HEK293 (cell line): ENCODE measurements at regions not wholly inside any gene's neighbourhood (a gene's known extent, or its start where the extent isn't known, plus 50 kb on each side); places are given as distances from the start of the nearest gene placed in this dataset.

Experiments used
- CTCF ChIA-PET: fragments of 350-600 bp; formaldehyde crosslinking; extraction: SDS; loops from one replicate; lab custom pipeline; 2021; ENCODE audit warnings: antibody characterized with exemption; lab: Yijun Ruan, JAX
- POLR2A ChIA-PET: fragments of 300-600 bp; formaldehyde crosslinking; extraction: SDS; loops from one replicate; lab custom pipeline; 2020; ENCODE audit warnings: antibody characterized with exemption, inconsistent platforms; lab: Yijun Ruan, JAX
- H3K27ac ChIP-seq: fragments of 200-500 bp; sonication (Bioruptor generic); 2 replicates; pipeline ENCODE4 v1.5.1; 2014; ENCODE audit warnings: low read depth, low read length, control low read depth, inconsistent platforms; ENCODE audit errors: extremely low read depth
- H3K36me3 ChIP-seq, 2 experiments: fragments of 200-500 bp in 1 of 2; sonication (Bioruptor generic) in 1 of 2; 1 replicate in 1 of 2; 2 replicates in 1 of 2; pipeline ENCODE4 v1.5.1; 2014 to 2017; ENCODE audit warnings: inconsistent platforms in 2 of 2, low read length in 2 of 2; ENCODE audit not compliant: control insufficient read depth in 2 of 2, insufficient read depth in 1 of 2
- H3K4me1 ChIP-seq: fragments of 200-500 bp; sonication (Bioruptor generic); 2 replicates; pipeline ENCODE4 v1.5.1; 2014; ENCODE audit warnings: mild to moderate bottlenecking, low read length, inconsistent platforms; ENCODE audit not compliant: control insufficient read depth, insufficient read depth
- H3K4me3 ChIP-seq: 2 replicates; pipeline ENCODE4 v1.5.1; 2011; ENCODE audit warnings: low read depth, mild to moderate bottlenecking, control low read depth, low read length, moderate library complexity
- H3K9me3 ChIP-seq: fragments of 200-500 bp; sonication (Bioruptor generic); 2 replicates; pipeline ENCODE4 v1.5.1; 2014; ENCODE audit warnings: low read depth, low read length, inconsistent platforms; ENCODE audit not compliant: control insufficient read depth, insufficient read depth
- HOXC10 ChIP-seq: sonication (generic); formaldehyde crosslinking; IDR thresholded peaks from 2 replicates; pipeline ENCODE4 v1.8.1; 2023; ENCODE audit warnings: mild to moderate bottlenecking, missing genetic modification reagents
- HOXD13 ChIP-seq: sonication (generic); formaldehyde crosslinking; IDR thresholded peaks from 2 replicates; pipeline ENCODE4 v1.8.0; 2022; ENCODE audit warnings: missing genetic modification reagents, borderline replicate concordance
- IKZF3 ChIP-seq: fragments of 450-650 bp; IDR thresholded peaks from 2 replicates; pipeline ENCODE4 v1.5.0; 2018; ENCODE audit warnings: missing biosample characterization, mild to moderate bottlenecking, missing genetic modification characterization, moderate library complexity
- KLF16 ChIP-seq: fragments of 450-650 bp; formaldehyde crosslinking; IDR thresholded peaks from 2 replicates; pipeline ENCODE4 v1.5.1; 2017; ENCODE audit warnings: missing biosample characterization, missing genetic modification characterization
- REPIN1 ChIP-seq: fragments of 450-650 bp; formaldehyde crosslinking; IDR thresholded peaks from 2 replicates; pipeline ENCODE4 v1.5.1; 2017; ENCODE audit warnings: missing biosample characterization, missing genetic modification characterization, low read depth
- SALL2 ChIP-seq: fragments of 450-650 bp; formaldehyde crosslinking; IDR thresholded peaks from 2 replicates; pipeline ENCODE4 v1.5.0; 2017; ENCODE audit warnings: missing biosample characterization, mild to moderate bottlenecking, missing genetic modification characterization, borderline replicate concordance
- TCF7L2 ChIP-seq: IDR thresholded peaks from 2 replicates; pipeline ENCODE4 v1.6.1; 2011; ENCODE audit warnings: low read depth, mild to moderate bottlenecking, inconsistent platforms, low read length, moderate library complexity, borderline replicate concordance
- ZEB2 ChIP-seq: fragments of 450-650 bp; formaldehyde crosslinking; IDR thresholded peaks from 2 replicates; pipeline ENCODE4 v1.5.1; 2016; ENCODE audit warnings: missing biosample characterization, missing genetic modification characterization
- ZFP37 ChIP-seq: fragments of 450-650 bp; formaldehyde crosslinking; IDR thresholded peaks from 2 replicates; pipeline ENCODE4 v1.5.1; 2016; ENCODE audit warnings: missing biosample characterization, missing genetic modification characterization
- ZNF114 ChIP-seq: fragments of 450-650 bp; formaldehyde crosslinking; IDR thresholded peaks from 2 replicates; pipeline ENCODE4 v1.5.0; 2017; ENCODE audit warnings: missing biosample characterization, missing genetic modification characterization
- ZNF140 ChIP-seq: fragments of 450-650 bp; formaldehyde crosslinking; IDR thresholded peaks from 2 replicates; pipeline ENCODE4 v1.5.1; 2016; ENCODE audit warnings: missing biosample characterization, missing genetic modification characterization
- ZNF146 ChIP-seq: fragments of 450-650 bp; formaldehyde crosslinking; IDR thresholded peaks from 2 replicates; pipeline ENCODE4 v1.5.1; 2016; ENCODE audit warnings: missing biosample characterization, missing genetic modification characterization
- ZNF155 ChIP-seq: fragments of 450-650 bp; formaldehyde crosslinking; IDR thresholded peaks from 2 replicates; pipeline ENCODE4 v1.5.1; 2016; ENCODE audit warnings: missing biosample characterization, missing genetic modification characterization
- ZNF157 ChIP-seq: fragments of 450-650 bp; formaldehyde crosslinking; IDR thresholded peaks from 2 replicates; pipeline ENCODE4 v1.5.1; 2016; ENCODE audit warnings: missing biosample characterization, missing genetic modification characterization
- ZNF184 ChIP-seq: fragments of 450-650 bp; IDR thresholded peaks from 2 replicates; pipeline ENCODE4 v1.5.1; 2018; ENCODE audit warnings: missing biosample characterization, mild to moderate bottlenecking, missing genetic modification characterization
- ZNF223 ChIP-seq: fragments of 450-650 bp; formaldehyde crosslinking; IDR thresholded peaks from 2 replicates; pipeline ENCODE4 v1.5.1; 2016; ENCODE audit warnings: missing biosample characterization, missing genetic modification characterization
- ZNF248 ChIP-seq: fragments of 450-650 bp; formaldehyde crosslinking; IDR thresholded peaks from 2 replicates; pipeline ENCODE4 v1.5.1; 2017; ENCODE audit warnings: missing biosample characterization, missing genetic modification characterization
- ZNF302 ChIP-seq: fragments of 450-650 bp; formaldehyde crosslinking; IDR thresholded peaks from 2 replicates; pipeline ENCODE4 v1.5.1; 2016; ENCODE audit warnings: missing biosample characterization, missing genetic modification characterization, low read depth
- ZNF391 ChIP-seq: fragments of 450-650 bp; formaldehyde crosslinking; IDR thresholded peaks from 2 replicates; pipeline ENCODE4 v1.5.1; 2016; ENCODE audit warnings: low read depth, missing biosample characterization, missing genetic modification characterization, borderline replicate concordance
- ZNF404 ChIP-seq: fragments of 450-650 bp; formaldehyde crosslinking; IDR thresholded peaks from 2 replicates; pipeline ENCODE4 v1.5.1; 2017; ENCODE audit warnings: missing biosample characterization, missing genetic modification characterization
- ZNF501 ChIP-seq: fragments of 450-650 bp; formaldehyde crosslinking; IDR thresholded peaks from 2 replicates; pipeline ENCODE4 v1.5.1; 2016; ENCODE audit warnings: missing biosample characterization, missing genetic modification characterization
- ZNF530 ChIP-seq: fragments of 450-650 bp; formaldehyde crosslinking; IDR thresholded peaks from 2 replicates; pipeline ENCODE4 v1.5.1; 2016; ENCODE audit warnings: low read depth, missing biosample characterization, missing genetic modification characterization
- ZNF548 ChIP-seq: fragments of 450-650 bp; formaldehyde crosslinking; IDR thresholded peaks from 2 replicates; pipeline ENCODE4 v1.5.1; 2016; ENCODE audit warnings: missing biosample characterization, missing genetic modification characterization
- ZNF624 ChIP-seq: fragments of 450-650 bp; formaldehyde crosslinking; IDR thresholded peaks from 2 replicates; pipeline ENCODE4 v1.5.1; 2017; ENCODE audit warnings: missing biosample characterization, missing genetic modification characterization
- ZNF654 ChIP-seq: fragments of 450-650 bp; formaldehyde crosslinking; IDR thresholded peaks from 2 replicates; pipeline ENCODE4 v1.5.1; 2016; ENCODE audit warnings: low read depth, missing biosample characterization, missing genetic modification characterization
- ZNF664 ChIP-seq: fragments of 450-650 bp; formaldehyde crosslinking; IDR thresholded peaks from 2 replicates; pipeline ENCODE4 v1.5.1; 2016; ENCODE audit warnings: missing biosample characterization, missing genetic modification characterization
- ZNF747 ChIP-seq: fragments of 450-650 bp; formaldehyde crosslinking; IDR thresholded peaks from 2 replicates; pipeline ENCODE4 v1.5.1; 2016; ENCODE audit warnings: missing biosample characterization, missing genetic modification characterization
- ZNF777 ChIP-seq: fragments of 450-650 bp; formaldehyde crosslinking; IDR thresholded peaks from 2 replicates; pipeline ENCODE4 v1.5.1; 2017; ENCODE audit warnings: missing biosample characterization, missing genetic modification characterization, borderline replicate concordance
- ZNF785 ChIP-seq: fragments of 450-650 bp; formaldehyde crosslinking; IDR thresholded peaks from 2 replicates; pipeline ENCODE4 v1.5.1; 2016; ENCODE audit warnings: missing biosample characterization, missing genetic modification characterization
- ZNF791 ChIP-seq: fragments of 450-650 bp; formaldehyde crosslinking; IDR thresholded peaks from 2 replicates; pipeline ENCODE4 v1.5.1; 2016; ENCODE audit warnings: missing biosample characterization, missing genetic modification characterization
- ZNF837 ChIP-seq: fragments of 450-650 bp; formaldehyde crosslinking; IDR thresholded peaks from 2 replicates; pipeline ENCODE4 v1.5.1; 2016; ENCODE audit warnings: missing biosample characterization, missing genetic modification characterization
- ZSCAN16 ChIP-seq: fragments of 450-650 bp; formaldehyde crosslinking; IDR thresholded peaks from 2 replicates; pipeline ENCODE4 v1.5.1; 2016; ENCODE audit warnings: missing biosample characterization, missing genetic modification characterization
- ZSCAN18 ChIP-seq: fragments of 450-650 bp; formaldehyde crosslinking; IDR thresholded peaks from 2 replicates; pipeline ENCODE4 v1.5.1; 2016; ENCODE audit warnings: missing biosample characterization, missing genetic modification characterization
- ZSCAN23 ChIP-seq: fragments of 450-650 bp; formaldehyde crosslinking; IDR thresholded peaks from 2 replicates; pipeline ENCODE4 v1.5.1; 2016; ENCODE audit warnings: missing biosample characterization, missing genetic modification characterization
- ZSCAN30 ChIP-seq: fragments of 450-650 bp; IDR thresholded peaks from 2 replicates; pipeline ENCODE4 v1.5.1; 2018; ENCODE audit warnings: missing biosample characterization, mild to moderate bottlenecking, missing genetic modification characterization, moderate library complexity
- TF ChIP-seq, protein P1 (sequence below): fragments of 450-650 bp; formaldehyde crosslinking; IDR thresholded peaks from 2 replicates; pipeline ENCODE4 v1.5.1; 2016; ENCODE audit warnings: missing biosample characterization, missing genetic modification characterization
- TF ChIP-seq, protein P2 (sequence below): fragments of 450-650 bp; formaldehyde crosslinking; IDR thresholded peaks from 2 replicates; pipeline ENCODE4 v1.5.1; 2017; ENCODE audit warnings: missing biosample characterization, missing genetic modification characterization

DNA sequence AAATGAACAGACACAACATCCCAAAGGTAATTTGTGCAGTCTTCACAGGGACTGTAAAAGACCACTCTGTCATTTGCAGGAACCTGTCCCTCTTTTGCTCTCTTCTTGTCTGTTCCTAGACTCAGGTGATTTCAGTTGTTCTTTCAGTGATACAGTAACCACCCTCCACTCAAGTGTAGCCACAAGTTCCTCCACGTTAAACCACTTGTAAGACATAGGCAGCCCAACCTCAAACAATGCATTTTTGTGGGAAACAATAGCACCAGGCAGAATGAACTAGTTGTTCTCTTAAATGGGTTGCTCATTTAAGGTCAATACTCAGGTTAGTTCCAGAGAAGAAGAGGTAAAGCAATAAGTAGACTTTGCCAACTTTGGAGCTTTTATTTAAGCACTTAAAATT lies 359.4 kb downstream of the MZT1 start (continued):
- TF ChIP-seq ZNF777 (no peak), KLF16 (tag by site-specific recombination) (no peak), SALL2 (no peak), ZNF157 (tag by site-specific recombination) (no peak), ZNF548 (no peak)

GRCh38 chr13:72346716-72347115 lies 380.7 kb downstream of the MZT1 start:
- Histone ChIP-seq H3K9me3 (no peaks in the 10 kb centered on the region), H3K27ac (no peak overlapping the region), H3K36me3 (no peaks in the 10 kb centered on the region), H3K4me3 (no peak overlapping the region), H3K4me1 (no peaks in the 10 kb centered on the region)
- no peak for TF ChIP-seq ZNF747 (tag by site-specific recombination)
- peak; percentile 54; the same call in 1 of the 2 replicates for TF ChIP-seq TCF7L2
- ChIA-PET CTCF (no interaction called here), POLR2A (no interaction called here)

GRCh38 chr13:72342364-72342763 lies 385.1 kb downstream of the MZT1 start:
- POLR2A ChIA-PET: no interaction called here

DNA sequence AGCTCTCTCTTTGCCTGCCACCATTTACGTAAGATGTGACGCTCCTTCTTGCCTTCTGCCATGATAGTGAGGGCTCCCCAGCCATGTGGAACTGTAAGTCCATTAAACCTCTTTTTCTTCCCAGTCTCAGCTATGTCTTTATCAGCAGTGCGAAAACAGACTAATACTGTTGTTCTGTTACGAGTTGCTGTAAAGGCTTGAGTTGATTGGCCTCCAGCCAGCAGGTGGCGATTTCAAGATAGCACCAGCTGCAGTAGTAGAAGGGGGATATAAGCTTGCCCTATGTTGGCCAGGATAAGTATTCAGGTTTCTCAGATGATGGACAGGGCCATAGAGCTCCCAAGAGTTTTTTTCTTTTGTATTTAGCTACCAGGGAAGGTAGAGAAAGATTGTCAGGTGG lies 385.5 kb downstream of the MZT1 start:
- no peaks in the 10 kb centered on the region for H3K9me3 ChIP-seq
- no peak overlapping the region for H3K27ac ChIP-seq
- ChIA-PET POLR2A (no interaction called here), CTCF (interaction anchor here (0.7 to 1.3 kb wide), 2 partner anchors 11 to 1198 kb away, joined by 3 to 6 read pairs; no protein-coding TSS in a partner anchor)
- TF ChIP-seq ZNF146 (no peak), ZSCAN18 (tag by site-specific recombination) (no peak), ZNF140 (no peak), ZNF791 (tag by site-specific recombination) (no peak), ZSCAN30 (tag by site-specific recombination) (no peak), ZNF785 (tag by site-specific recombination) (no peak), ZNF223 (tag by site-specific recombination) (no peak), ZNF837 (tag by site-specific recombination) (no peak), HOXD13 (CRISPR knock-in tag) (no peak), ZNF624 (tag by site-specific recombination) (no peak), IKZF3 (tag by site-specific recombination) (no peak), ZNF114 (tag by site-specific recombination) (no peak)
- H3K4me3 ChIP-seq: no peak overlapping the region
- H3K4me1 ChIP-seq: no peaks in the 10 kb centered on the region
- no peaks in the 10 kb centered on the region for H3K36me3 ChIP-seq

More at GRCh38 chr13:72342364-72342763, 385.1 kb downstream of the MZT1 start:
- Histone ChIP-seq H3K36me3 (no peaks in the 10 kb centered on the region), H3K4me1 (no peaks in the 10 kb centered on the region), H3K4me3 (no peak overlapping the region), H3K9me3 (no peaks in the 10 kb centered on the region), H3K27ac (no peak overlapping the region)
- TF ChIP-seq ZNF140 (no peak), ZNF248 (tag by site-specific recombination) (no peak), ZNF184 (tag by site-specific recombination) (no peak), ZEB2 (tag by site-specific recombination) (no peak), ZSCAN16 (tag by site-specific recombination) (no peak), ZNF404 (tag by site-specific recombination) (no peak), REPIN1 (no peak), ZFP37 (tag by site-specific recombination) (no peak), ZNF155 (tag by site-specific recombination) (no peak), HOXC10 (no peak), ZNF530 (tag by site-specific recombination) (no peak), ZSCAN23 (tag by site-specific recombination) (no peak), ZNF654 (tag by site-specific recombination) (no peak), ZNF302 (tag by site-specific recombination) (no peak), ZNF501 (tag by site-specific recombination) (no peak), ZNF664 (tag by site-specific recombination) (no peak), ZNF391 (no peak)
- TF ChIP-seq, protein P1, sequence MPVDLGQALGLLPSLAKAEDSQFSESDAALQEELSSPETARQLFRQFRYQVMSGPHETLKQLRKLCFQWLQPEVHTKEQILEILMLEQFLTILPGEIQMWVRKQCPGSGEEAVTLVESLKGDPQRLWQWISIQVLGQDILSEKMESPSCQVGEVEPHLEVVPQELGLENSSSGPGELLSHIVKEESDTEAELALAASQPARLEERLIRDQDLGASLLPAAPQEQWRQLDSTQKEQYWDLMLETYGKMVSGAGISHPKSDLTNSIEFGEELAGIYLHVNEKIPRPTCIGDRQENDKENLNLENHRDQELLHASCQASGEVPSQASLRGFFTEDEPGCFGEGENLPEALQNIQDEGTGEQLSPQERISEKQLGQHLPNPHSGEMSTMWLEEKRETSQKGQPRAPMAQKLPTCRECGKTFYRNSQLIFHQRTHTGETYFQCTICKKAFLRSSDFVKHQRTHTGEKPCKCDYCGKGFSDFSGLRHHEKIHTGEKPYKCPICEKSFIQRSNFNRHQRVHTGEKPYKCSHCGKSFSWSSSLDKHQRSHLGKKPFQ (tag by site-specific recombination): no peak
- TF ChIP-seq, protein P2, sequence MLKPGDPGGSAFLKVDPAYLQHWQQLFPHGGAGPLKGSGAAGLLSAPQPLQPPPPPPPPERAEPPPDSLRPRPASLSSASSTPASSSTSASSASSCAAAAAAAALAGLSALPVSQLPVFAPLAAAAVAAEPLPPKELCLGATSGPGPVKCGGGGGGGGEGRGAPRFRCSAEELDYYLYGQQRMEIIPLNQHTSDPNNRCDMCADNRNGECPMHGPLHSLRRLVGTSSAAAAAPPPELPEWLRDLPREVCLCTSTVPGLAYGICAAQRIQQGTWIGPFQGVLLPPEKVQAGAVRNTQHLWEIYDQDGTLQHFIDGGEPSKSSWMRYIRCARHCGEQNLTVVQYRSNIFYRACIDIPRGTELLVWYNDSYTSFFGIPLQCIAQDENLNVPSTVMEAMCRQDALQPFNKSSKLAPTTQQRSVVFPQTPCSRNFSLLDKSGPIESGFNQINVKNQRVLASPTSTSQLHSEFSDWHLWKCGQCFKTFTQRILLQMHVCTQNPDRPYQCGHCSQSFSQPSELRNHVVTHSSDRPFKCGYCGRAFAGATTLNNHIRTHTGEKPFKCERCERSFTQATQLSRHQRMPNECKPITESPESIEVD: no peak
- CTCF ChIA-PET: interaction anchor here (0.7 to 1.3 kb wide), 2 partner anchors 10 to 1198 kb away, joined by 3 to 6 read pairs; no protein-coding TSS in a partner anchor
